ENCODE measurements at regions not wholly inside any gene's neighbourhood (a gene's known extent, or its start where the extent isn't known, plus 50 kb on each side); places are given as distances from the start of the nearest gene placed in this dataset.

DNA sequence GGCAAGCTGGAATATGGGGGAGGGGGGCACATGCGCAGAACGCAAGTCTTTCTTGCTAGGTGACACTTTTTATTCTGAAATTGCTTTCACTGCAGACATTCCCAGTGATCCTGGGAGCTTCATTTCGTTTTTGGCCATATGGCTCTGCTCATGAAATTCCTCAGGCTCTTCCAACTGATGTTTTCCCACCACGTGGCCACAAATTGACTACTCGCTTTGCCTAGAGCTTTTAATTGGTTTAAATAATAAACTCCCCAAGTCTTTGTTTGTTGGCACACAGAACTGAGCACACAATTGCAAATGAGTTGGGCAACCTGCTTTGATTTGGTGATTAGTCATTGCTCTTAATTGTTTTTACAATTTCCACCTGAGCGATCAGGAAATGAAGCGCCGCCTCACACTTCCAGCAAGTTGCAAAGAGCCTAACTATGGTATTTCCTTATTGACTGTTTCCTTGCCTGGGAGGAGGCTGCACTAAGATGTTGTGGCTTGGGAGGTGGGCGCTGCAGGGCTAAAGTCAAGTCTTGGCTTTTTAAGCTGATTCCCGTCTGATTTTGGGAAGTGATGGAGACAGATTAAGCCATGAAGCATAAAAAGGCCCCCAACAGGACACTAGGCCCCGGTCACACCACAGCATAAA, 282.5 kb downstream of the ZIC3 start:
- TF ChIP-seq, protein P1, sequence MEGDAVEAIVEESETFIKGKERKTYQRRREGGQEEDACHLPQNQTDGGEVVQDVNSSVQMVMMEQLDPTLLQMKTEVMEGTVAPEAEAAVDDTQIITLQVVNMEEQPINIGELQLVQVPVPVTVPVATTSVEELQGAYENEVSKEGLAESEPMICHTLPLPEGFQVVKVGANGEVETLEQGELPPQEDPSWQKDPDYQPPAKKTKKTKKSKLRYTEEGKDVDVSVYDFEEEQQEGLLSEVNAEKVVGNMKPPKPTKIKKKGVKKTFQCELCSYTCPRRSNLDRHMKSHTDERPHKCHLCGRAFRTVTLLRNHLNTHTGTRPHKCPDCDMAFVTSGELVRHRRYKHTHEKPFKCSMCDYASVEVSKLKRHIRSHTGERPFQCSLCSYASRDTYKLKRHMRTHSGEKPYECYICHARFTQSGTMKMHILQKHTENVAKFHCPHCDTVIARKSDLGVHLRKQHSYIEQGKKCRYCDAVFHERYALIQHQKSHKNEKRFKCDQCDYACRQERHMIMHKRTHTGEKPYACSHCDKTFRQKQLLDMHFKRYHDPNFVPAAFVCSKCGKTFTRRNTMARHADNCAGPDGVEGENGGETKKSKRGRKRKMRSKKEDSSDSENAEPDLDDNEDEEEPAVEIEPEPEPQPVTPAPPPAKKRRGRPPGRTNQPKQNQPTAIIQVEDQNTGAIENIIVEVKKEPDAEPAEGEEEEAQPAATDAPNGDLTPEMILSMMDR (conservative IDR thresholded peaks at IDR 0.05), result no peak
- TF ChIP-seq EZH2 (IDR thresholded peaks at IDR 0.05; ENCODE audit: low read depth), result no peak
- H3K36me3 ChIP-seq (ENCODE audit: low read depth), result no peaks in the 10 kb centered on the region
- no peaks in the 10 kb centered on the region for H3K27me3 ChIP-seq (ENCODE audit: insufficient read depth, low read depth)
- intact Hi-C loops (cut with micrococcal nuclease; ENCODE audit: unreplicated experiment), result no loop called here
- H3F3A ChIP-seq (ENCODE audit: insufficient read depth, low read depth), result no peaks in the 10 kb centered on the region
- H3K9me3 ChIP-seq (ENCODE audit: insufficient read depth, low read depth), result no peaks in the 10 kb centered on the region
- no peaks in the 10 kb centered on the region for H3K9me2 ChIP-seq (ENCODE audit: insufficient read depth)
- H3K27ac ChIP-seq, result no peak overlapping the region
- H4K20me1 ChIP-seq (ENCODE audit: insufficient read depth), result no peaks in the 10 kb centered on the region
- no peak overlapping the region for H3K4me2 ChIP-seq
- H3K79me2 ChIP-seq (ENCODE audit: low read depth), result no peaks in the 10 kb centered on the region
- no peak overlapping the region for H3K4me3 ChIP-seq
- BruUV-seq (replicated peaks), result no TSS peak
- no peak for DNase-seq
- ChIA-PET CTCF (no interaction called here), POLR2A (ENCODE audit: unreplicated experiment) (no interaction called here)
- H3K4me1 ChIP-seq (replicated peaks; ENCODE audit: insufficient read depth), result no peaks in the 10 kb centered on the region
- no peak overlapping the region for H2AFZ ChIP-seq

GRCh38 chrX:137852502-137852901, 286.6 kb downstream of the ZIC3 start:
- no peak for DNase-seq
- intact Hi-C loops (cut with micrococcal nuclease; ENCODE audit: unreplicated experiment), result no loop called here
- TF ChIP-seq, protein P1 (conservative IDR thresholded peaks at IDR 0.05), result no peak
- no peak for TF ChIP-seq EZH2 (IDR thresholded peaks at IDR 0.05; ENCODE audit: low read depth)
- H4K20me1 ChIP-seq (ENCODE audit: insufficient read depth), result no peaks in the 10 kb centered on the region
- H3K9me3 ChIP-seq (ENCODE audit: insufficient read depth, low read depth), result no peaks in the 10 kb centered on the region
- BruUV-seq (replicated peaks), result no TSS peak
- no peaks in the 10 kb centered on the region for H3K79me2 ChIP-seq (ENCODE audit: low read depth)
- no peaks in the 10 kb centered on the region for H3K9me2 ChIP-seq (ENCODE audit: insufficient read depth)
- no peak overlapping the region for H2AFZ ChIP-seq
- CTCF ChIA-PET, result no interaction called here
- no peak overlapping the region for H3K27ac ChIP-seq
- no peak overlapping the region for H3K4me2 ChIP-seq
- H3K36me3 ChIP-seq (ENCODE audit: low read depth), result no peaks in the 10 kb centered on the region
- H3K27me3 ChIP-seq (ENCODE audit: insufficient read depth, low read depth), result no peaks in the 10 kb centered on the region
- no peaks in the 10 kb centered on the region for H3F3A ChIP-seq (ENCODE audit: insufficient read depth, low read depth)
- no peak overlapping the region for H3K4me3 ChIP-seq
- POLR2A ChIA-PET (ENCODE audit: unreplicated experiment), result no interaction called here
- no peaks in the 10 kb centered on the region for H3K4me1 ChIP-seq (replicated peaks; ENCODE audit: insufficient read depth)

- H3K9me3 ChIP-seq (ENCODE audit: insufficient read depth, low read depth), result no peaks in the 10 kb centered on the region
- ChIA-PET CTCF (no interaction called here), POLR2A (ENCODE audit: unreplicated experiment) (no interaction called here)
- H4K20me1 ChIP-seq (ENCODE audit: insufficient read depth), result no peaks in the 10 kb centered on the region
- H2AFZ ChIP-seq, result no peak overlapping the region
- no peak for TF ChIP-seq EZH2 (IDR thresholded peaks at IDR 0.05; ENCODE audit: low read depth)
- TF ChIP-seq, protein P1 (conservative IDR thresholded peaks at IDR 0.05), result no peak
- no peak overlapping the region for H3K4me2 ChIP-seq
- no peaks in the 10 kb centered on the region for H3K9me2 ChIP-seq (ENCODE audit: insufficient read depth)
- DNase-seq, result no peak
- no peaks in the 10 kb centered on the region for H3K36me3 ChIP-seq (ENCODE audit: low read depth)
- no peaks in the 10 kb centered on the region for H3K79me2 ChIP-seq (ENCODE audit: low read depth)
- BruUV-seq (replicated peaks), result no TSS peak
- no peak overlapping the region for H3K27ac ChIP-seq
- intact Hi-C loops (cut with micrococcal nuclease; ENCODE audit: unreplicated experiment), result no loop called here
- no peak overlapping the region for H3K4me3 ChIP-seq
- no peaks in the 10 kb centered on the region for H3K27me3 ChIP-seq (ENCODE audit: insufficient read depth, low read depth)
- H3K4me1 ChIP-seq (replicated peaks; ENCODE audit: insufficient read depth), result no peaks in the 10 kb centered on the region
- no peaks in the 10 kb centered on the region for H3F3A ChIP-seq (ENCODE audit: insufficient read depth, low read depth)
Measured at GRCh38 chrX:137855490-137855889, 289.6 kb downstream of the ZIC3 start.

Data from PC-9 (cell line).